Neural cell (in vitro differentiated cells): ENCODE measurements at regions not wholly inside any gene's neighbourhood (a gene's known extent, or its start where the extent isn't known, plus 50 kb on each side); places are given as distances from the start of the nearest gene placed in this dataset.

Source experiments
- H2AFZ ChIP-seq: fragments of 200-600, 300-800 bp; sonication (generic), shearing (Covaris generic); 2 replicates; pipeline ENCODE4 v1.6.0; 2014; ENCODE audit warnings: low read depth, mild to moderate bottlenecking, antibody characterized with exemption, low read length, moderate library complexity
- H3F3A ChIP-seq: fragments of 200-600 bp; shearing (Covaris generic); 2 replicates; pipeline ENCODE4 v1.6.1; 2016; ENCODE audit warnings: mild to moderate bottlenecking, moderate library complexity, mixed read lengths, antibody characterized with exemption, low read length; ENCODE audit not compliant: insufficient read depth, poor library complexity, severe bottlenecking
- H3K27ac ChIP-seq: fragments of 200-600, 300-800 bp; sonication (generic), shearing (Covaris generic); 2 replicates; pipeline ENCODE4 v1.5.1; 2014; ENCODE audit warnings: mild to moderate bottlenecking, low read length, moderate library complexity
- H3K27me3 ChIP-seq: fragments of 300-800, 200-600 bp; sonication (generic), shearing (Covaris generic); 2 replicates; pipeline ENCODE4 v1.6.0; 2014; ENCODE audit warnings: mild to moderate bottlenecking, low read depth, low read length, moderate library complexity; ENCODE audit not compliant: insufficient read depth
- H3K36me3 ChIP-seq: fragments of 300-800, 200-600 bp; sonication (generic), shearing (Covaris generic); 2 replicates; pipeline ENCODE4 v1.5.1; 2014; ENCODE audit warnings: mild to moderate bottlenecking, antibody characterized with exemption, low read length, moderate library complexity; ENCODE audit not compliant: insufficient read depth
- H3K4me2 ChIP-seq: fragments of 300-800, 200-600 bp; sonication (generic), shearing (Covaris generic); 2 replicates; pipeline ENCODE4 v1.6.0; 2014; ENCODE audit warnings: mild to moderate bottlenecking, low read length
- H3K4me3 ChIP-seq: fragments of 300-800, 200-600 bp; sonication (generic), shearing (Covaris generic); 2 replicates; pipeline ENCODE4 v1.5.1; 2014; ENCODE audit warnings: mild to moderate bottlenecking, low read length, moderate library complexity
- H3K79me2 ChIP-seq: fragments of 200-600 bp; shearing (Covaris generic); replicated peaks from 2 replicates; pipeline ENCODE4 v1.6.0; 2014; ENCODE audit warnings: mild to moderate bottlenecking, low read length, moderate library complexity; ENCODE audit not compliant: insufficient read depth
- H3K9ac ChIP-seq: fragments of 300-800, 200-600 bp; sonication (generic), shearing (Covaris generic); 2 replicates; pipeline ENCODE4 v1.6.1; 2016; ENCODE audit warnings: mild to moderate bottlenecking, low read length, mixed read lengths
- H3K9me2 ChIP-seq: fragments of 200-600 bp; shearing (Covaris generic); 2 replicates; pipeline ENCODE4 v1.6.1; 2016; ENCODE audit warnings: mild to moderate bottlenecking, low read length, mixed read lengths; ENCODE audit not compliant: insufficient read depth
- H3K9me3 ChIP-seq: fragments of 200-600, 300-800 bp; sonication (generic), shearing (Covaris generic); 2 replicates; pipeline ENCODE4 v1.6.1; 2016; ENCODE audit warnings: mild to moderate bottlenecking, mixed run types, low read length, moderate library complexity, mixed read lengths
- H4K20me1 ChIP-seq: fragments of 200-600 bp; shearing (Covaris generic); 2 replicates; pipeline ENCODE4 v1.6.1; 2016; ENCODE audit warnings: mild to moderate bottlenecking, mixed run types; ENCODE audit not compliant: insufficient read depth
- EP300 ChIP-seq: fragments of 450-650 bp; conservative IDR thresholded peaks from 2 replicates; pipeline ENCODE4 v1.6.1; 2014; ENCODE audit warnings: antibody characterized with exemption, mild to moderate bottlenecking, moderate library complexity; ENCODE audit not compliant: poor library complexity, severe bottlenecking
- EZH2 ChIP-seq: fragments of 200-600, 300-800 bp; shearing (Covaris generic), sonication (generic); IDR thresholded peaks from 2 replicates; pipeline ENCODE4 v1.6.1; 2014; ENCODE audit warnings: antibody characterized with exemption, low read length, borderline replicate concordance, mild to moderate bottlenecking; ENCODE audit not compliant: insufficient read depth, poor library complexity, severe bottlenecking
- MXI1 ChIP-seq: fragments of 450-650 bp; conservative IDR thresholded peaks from 2 replicates; pipeline ENCODE4 v1.6.1; 2014; ENCODE audit warnings: antibody characterized with exemption, mild to moderate bottlenecking; ENCODE audit not compliant: poor library complexity, severe bottlenecking
- POLR2AphosphoS5 ChIP-seq: IDR thresholded peaks from 2 replicates; pipeline ENCODE4 v1.6.1; 2012
- RAD21 ChIP-seq: fragments of 450-650 bp; conservative IDR thresholded peaks from 2 replicates; pipeline ENCODE4 v1.6.1; 2014; ENCODE audit warnings: antibody characterized with exemption, mild to moderate bottlenecking, moderate library complexity
- SMC3 ChIP-seq: fragments of 450-650 bp; conservative IDR thresholded peaks from 2 replicates; pipeline ENCODE4 v1.6.1; 2014; ENCODE audit warnings: antibody characterized with exemption, mild to moderate bottlenecking, moderate library complexity; ENCODE audit not compliant: poor library complexity
- TAF1 ChIP-seq: IDR thresholded peaks from 2 replicates; pipeline ENCODE4 v1.6.1; 2012; ENCODE audit warnings: low read depth
- TF ChIP-seq, protein P1 (sequence below): fragments of 450-650 bp; IDR thresholded peaks from 2 replicates; pipeline ENCODE4 v1.5.1; 2014; ENCODE audit warnings: antibody characterized with exemption, mild to moderate bottlenecking, moderate library complexity; ENCODE audit not compliant: poor library complexity, severe bottlenecking
- TF ChIP-seq, protein P2 (sequence below): IDR thresholded peaks from 2 replicates; pipeline ENCODE4 v1.6.1; 2012; ENCODE audit warnings: borderline replicate concordance

DNA sequence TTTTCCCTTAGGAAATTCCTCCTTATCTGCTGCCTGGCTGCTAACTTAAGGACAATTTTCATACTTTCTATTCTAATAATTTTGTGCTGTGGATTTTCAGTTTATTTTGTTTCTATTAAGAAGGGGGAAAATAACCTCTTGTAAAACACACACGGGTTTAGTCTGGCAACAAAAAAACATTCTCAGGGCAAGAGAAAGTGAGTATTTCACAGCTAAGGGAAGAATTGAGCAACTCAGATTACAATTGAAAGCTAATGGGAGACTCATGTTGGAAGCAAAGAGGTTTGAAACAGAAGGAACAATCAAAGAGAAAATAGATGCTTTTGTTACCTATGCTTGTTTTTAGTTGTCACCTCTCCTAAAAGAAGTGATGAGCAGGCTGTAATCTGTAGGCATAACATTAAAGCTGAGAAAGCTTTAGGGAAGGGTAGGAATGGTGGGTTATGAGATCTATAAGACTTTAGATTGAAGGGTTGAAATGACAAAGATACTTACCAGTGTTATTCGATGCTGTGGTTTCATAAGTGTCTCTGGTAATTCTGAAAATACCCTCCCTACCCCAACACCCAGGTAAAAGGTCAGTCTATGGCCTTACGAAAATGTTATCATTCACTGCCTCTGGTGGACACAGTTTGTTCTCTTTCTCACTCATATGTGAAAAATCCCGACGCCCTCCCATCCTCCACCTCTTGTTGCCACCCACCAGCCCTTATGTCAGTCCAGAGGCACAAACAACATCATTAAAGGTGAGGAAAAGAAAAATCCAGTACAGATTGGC, 510.9 kb downstream of the TXNL1 start:
- no peak overlapping the region for H2AFZ ChIP-seq
- no peak overlapping the region for H3K9ac ChIP-seq
- H3K9me2 ChIP-seq: no peaks in the 10 kb centered on the region

DNA sequence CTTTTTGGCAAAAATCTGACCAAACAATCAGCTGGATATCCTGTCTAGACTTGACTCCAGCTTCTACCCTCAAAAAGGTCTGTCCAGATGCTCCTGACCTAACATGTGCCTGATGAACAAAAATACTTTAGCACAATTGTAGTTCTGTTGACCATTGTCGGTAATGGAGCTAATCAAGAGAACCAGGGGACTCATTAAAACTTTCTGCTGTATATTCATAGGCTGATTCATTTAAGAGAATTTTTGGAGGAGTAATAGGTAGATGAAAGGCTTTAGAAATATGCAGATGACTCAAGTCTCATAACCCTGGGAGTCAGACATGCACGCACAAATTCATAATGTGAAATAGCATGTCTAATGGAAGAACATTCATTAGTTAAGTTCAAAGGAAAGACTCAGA, 514.2 kb downstream of the TXNL1 start:
- no peak for TF ChIP-seq SMC3
- no peak for TF ChIP-seq TAF1
- TF ChIP-seq EZH2: no peak
- no peak for TF ChIP-seq EP300
- no peak for TF ChIP-seq RAD21
- TF ChIP-seq MXI1: no peak
- TF ChIP-seq, protein P1, sequence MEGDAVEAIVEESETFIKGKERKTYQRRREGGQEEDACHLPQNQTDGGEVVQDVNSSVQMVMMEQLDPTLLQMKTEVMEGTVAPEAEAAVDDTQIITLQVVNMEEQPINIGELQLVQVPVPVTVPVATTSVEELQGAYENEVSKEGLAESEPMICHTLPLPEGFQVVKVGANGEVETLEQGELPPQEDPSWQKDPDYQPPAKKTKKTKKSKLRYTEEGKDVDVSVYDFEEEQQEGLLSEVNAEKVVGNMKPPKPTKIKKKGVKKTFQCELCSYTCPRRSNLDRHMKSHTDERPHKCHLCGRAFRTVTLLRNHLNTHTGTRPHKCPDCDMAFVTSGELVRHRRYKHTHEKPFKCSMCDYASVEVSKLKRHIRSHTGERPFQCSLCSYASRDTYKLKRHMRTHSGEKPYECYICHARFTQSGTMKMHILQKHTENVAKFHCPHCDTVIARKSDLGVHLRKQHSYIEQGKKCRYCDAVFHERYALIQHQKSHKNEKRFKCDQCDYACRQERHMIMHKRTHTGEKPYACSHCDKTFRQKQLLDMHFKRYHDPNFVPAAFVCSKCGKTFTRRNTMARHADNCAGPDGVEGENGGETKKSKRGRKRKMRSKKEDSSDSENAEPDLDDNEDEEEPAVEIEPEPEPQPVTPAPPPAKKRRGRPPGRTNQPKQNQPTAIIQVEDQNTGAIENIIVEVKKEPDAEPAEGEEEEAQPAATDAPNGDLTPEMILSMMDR: no peak
- TF ChIP-seq POLR2AphosphoS5: no peak
- TF ChIP-seq, protein P2, sequence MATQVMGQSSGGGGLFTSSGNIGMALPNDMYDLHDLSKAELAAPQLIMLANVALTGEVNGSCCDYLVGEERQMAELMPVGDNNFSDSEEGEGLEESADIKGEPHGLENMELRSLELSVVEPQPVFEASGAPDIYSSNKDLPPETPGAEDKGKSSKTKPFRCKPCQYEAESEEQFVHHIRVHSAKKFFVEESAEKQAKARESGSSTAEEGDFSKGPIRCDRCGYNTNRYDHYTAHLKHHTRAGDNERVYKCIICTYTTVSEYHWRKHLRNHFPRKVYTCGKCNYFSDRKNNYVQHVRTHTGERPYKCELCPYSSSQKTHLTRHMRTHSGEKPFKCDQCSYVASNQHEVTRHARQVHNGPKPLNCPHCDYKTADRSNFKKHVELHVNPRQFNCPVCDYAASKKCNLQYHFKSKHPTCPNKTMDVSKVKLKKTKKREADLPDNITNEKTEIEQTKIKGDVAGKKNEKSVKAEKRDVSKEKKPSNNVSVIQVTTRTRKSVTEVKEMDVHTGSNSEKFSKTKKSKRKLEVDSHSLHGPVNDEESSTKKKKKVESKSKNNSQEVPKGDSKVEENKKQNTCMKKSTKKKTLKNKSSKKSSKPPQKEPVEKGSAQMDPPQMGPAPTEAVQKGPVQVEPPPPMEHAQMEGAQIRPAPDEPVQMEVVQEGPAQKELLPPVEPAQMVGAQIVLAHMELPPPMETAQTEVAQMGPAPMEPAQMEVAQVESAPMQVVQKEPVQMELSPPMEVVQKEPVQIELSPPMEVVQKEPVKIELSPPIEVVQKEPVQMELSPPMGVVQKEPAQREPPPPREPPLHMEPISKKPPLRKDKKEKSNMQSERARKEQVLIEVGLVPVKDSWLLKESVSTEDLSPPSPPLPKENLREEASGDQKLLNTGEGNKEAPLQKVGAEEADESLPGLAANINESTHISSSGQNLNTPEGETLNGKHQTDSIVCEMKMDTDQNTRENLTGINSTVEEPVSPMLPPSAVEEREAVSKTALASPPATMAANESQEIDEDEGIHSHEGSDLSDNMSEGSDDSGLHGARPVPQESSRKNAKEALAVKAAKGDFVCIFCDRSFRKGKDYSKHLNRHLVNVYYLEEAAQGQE: no peak
- Histone ChIP-seq H3K27ac (no peak overlapping the region), H3K4me3 (no peak overlapping the region), H3K36me3 (no peaks in the 10 kb centered on the region), H3K4me2 (no peak overlapping the region), H3K79me2 (no peaks in the 10 kb centered on the region), H4K20me1 (no peaks in the 10 kb centered on the region), H3F3A (no peaks in the 10 kb centered on the region), H3K27me3 (no peaks in the 10 kb centered on the region), H2AFZ (no peak overlapping the region), H3K9ac (no peak overlapping the region), H3K9me3 (no peaks in the 10 kb centered on the region), H3K9me2 (no peaks in the 10 kb centered on the region)

More for the DNA sequence above, 510.9 kb downstream of the TXNL1 start:
- H3K9me3 ChIP-seq: no peaks in the 10 kb centered on the region
- H3F3A ChIP-seq: no peaks in the 10 kb centered on the region
- no peak for TF ChIP-seq SMC3
- no peaks in the 10 kb centered on the region for H3K79me2 ChIP-seq
- no peaks in the 10 kb centered on the region for H3K36me3 ChIP-seq
- H4K20me1 ChIP-seq: no peaks in the 10 kb centered on the region
- H3K4me2 ChIP-seq: no peak overlapping the region
- no peak overlapping the region for H3K27ac ChIP-seq
- H3K27me3 ChIP-seq: no peaks in the 10 kb centered on the region
- H3K4me3 ChIP-seq: no peak overlapping the region
